Pulmonary artery endothelial cell (primary cell): ENCODE measurements at regions not wholly inside any gene's neighbourhood (a gene's known extent, or its start where the extent isn't known, plus 50 kb on each side); places are given as distances from the start of the nearest gene placed in this dataset.

Experiments used
- DNase-seq: peaks from one replicate; pipeline ENCODE4 v3.0.0-alpha.2; 2011; ENCODE audit warnings: low read depth, low spot score

GRCh38 chr13:73937441-73937840 lies 196.8 kb downstream of the KLF12 start:
- DNase-seq, result no peak

DNA sequence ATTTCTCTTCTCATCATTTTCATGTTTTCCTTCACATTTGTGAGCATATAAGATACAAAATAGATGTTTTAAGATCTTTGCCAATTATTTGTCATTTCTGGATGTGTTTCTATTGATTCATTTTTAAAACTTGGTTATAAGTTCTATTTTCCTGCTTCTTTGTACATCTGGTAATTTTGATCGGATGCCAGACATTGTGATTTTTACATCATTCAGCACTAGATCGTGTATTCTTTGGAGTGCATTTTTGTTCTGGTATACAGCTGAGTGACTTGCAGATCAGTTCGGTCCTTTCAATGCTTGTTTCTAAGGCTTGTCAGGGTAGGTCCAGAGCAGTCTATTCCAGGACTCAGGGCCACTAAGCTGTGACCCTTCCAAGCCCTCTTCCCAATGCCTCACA lies 198.2 kb downstream of the KLF12 start:
- peak; percentile 2 for DNase-seq

DNA sequence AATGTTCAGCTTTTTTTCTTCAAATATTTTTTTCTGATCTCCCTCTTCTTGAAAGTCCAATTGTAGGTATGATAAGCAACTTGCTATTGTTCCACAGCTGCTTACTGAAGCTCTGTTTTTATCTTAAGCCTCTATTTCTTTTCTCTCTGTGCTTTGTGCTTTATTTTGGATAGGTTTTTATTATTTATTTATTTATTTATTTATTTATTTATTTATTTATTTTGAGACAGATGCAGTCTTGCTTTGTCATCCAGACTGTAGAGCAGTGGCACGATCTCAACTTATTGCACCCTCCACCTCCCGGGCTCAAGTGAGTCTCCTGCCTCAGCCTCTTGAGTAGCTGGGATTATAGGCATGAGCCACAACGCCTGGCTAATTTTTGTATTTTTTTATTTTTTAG lies 199.4 kb downstream of the KLF12 start:
- no peak for DNase-seq

- no peak for DNase-seq
These were observed 200.0 kb downstream of the KLF12 start for GRCh38 chr13:73934215-73934641.

DNA sequence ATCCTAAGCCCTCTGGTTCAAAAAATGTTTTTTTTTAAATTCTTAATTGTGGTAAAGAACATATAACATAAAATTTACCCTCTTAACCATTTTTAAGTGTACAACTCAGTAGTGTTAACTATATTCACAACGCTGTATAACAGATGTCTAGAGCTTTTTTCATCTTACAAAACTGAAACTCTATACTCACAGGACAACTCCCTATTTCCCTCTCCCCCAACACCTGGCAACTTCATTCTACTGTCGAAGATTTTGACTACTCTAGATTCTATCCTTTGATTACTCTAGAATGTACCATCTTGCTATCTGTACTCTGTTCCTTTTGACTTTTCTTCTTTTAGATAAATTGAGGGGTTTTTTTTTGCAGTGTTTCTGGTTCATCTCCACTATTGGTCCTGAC lies 200.4 kb downstream of the KLF12 start:
- DNase-seq, result no peak

DNA sequence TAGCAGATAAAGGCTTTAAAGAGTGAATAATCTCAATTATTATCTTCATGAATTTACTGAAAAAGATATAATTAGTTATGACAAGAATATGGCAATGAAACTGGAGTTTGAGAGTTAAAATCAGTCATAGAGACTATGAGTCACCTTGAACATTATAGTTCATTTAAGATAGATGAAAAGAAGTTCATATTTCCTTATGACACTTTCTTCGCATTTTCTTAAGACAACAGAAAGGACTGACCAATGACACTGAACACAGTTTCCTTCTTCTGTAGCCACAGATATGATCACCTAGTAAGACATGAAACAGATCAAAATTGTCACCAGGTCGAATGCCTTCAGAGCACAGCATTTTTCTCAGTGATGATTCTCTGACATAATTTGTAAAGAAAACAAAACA lies 202.1 kb downstream of the KLF12 start:
- no peak for DNase-seq

DNA sequence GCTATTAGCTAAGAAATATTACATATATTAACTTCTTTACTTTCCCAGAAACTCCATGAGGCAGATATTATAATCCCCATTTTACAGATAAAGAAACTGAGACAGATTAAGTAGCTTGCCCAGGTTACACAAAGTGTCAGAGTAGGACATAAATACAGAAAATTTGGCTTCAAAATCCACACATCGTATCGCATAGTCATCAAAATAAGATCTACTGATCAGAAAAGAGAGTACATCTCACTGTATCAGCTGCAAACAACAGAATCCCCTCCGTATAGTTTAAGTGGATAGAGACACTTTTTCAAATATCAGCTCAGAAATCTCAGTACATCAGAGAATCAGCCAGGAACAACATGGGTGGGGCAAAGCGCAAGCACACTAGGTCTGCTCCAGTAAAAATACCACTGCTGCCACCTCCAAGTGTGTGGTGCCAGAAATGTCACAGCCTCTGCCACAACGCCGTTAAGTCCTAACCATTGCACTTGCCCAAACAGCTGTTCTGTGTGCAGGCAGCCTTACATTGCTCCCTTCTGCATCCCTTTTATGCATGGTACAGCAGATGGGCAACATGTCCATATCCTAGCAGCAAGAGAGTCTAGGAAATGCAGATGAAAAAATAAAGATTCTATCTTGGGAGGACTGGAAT lies 204.8 kb downstream of the KLF12 start:
- DNase-seq, result no peak

GRCh38 chr13:73924607-73925006 lies 209.6 kb downstream of the KLF12 start:
- DNase-seq, result no peak

GRCh38 chr13:73922493-73923393 lies 211.5 kb downstream of the KLF12 start:
- no peak for DNase-seq

- DNase-seq, result no peak
These were observed 215.5 kb downstream of the KLF12 start for GRCh38 chr13:73918691-73919090.

- no peak for DNase-seq
These were observed 220.3 kb downstream of the KLF12 start for GRCh38 chr13:73913751-73914518.

DNA sequence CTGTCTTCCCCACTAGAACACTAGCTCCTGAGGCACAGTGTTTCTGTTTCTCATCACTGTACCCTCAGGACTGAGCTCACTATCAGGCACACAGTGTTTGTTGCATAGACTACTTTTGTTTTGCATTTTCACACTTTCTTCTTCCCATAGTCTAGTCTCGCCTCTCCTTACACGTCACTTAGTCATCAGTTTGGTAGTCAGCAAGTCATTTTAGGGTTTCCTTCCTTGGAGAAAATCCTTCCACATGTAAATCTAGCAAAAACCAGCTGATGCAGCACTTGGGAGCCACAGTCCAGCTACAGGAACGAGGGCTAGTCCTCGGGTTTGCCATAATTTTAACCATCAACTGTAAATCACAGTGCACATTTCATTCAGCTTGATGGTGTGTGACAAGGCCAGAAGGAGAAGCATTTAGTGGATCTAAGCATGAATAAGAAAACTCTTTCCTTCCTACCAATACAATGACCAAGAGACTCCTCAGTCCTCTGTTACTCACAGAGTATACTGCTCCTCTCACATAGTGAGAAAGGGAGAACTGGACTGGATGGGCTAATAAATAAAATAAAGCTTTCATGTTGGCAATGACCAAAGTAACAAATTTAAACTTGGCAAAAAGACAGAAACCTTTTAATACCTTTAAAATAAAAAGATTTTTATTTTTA lies 221.0 kb downstream of the KLF12 start:
- DNase-seq, result no peak

DNA sequence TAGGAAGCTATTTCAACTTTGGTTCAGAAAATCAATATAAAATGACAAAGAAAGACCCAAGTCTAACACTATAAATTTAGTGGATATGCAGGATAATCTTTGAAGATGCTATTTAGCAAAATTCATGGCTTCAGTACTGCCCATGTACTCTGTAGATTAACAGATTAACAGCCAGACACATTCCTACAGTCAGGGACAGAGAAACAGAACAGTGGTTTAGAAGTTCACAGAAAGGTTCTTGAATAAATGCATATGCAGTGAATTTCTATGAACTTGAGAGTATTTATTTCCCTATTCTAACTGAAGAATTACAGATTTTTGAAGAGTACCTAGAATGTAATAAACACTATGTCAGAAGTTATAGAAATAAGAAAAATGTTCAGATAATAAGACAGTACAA lies 222.8 kb downstream of the KLF12 start:
- DNase-seq, result no peak

DNA sequence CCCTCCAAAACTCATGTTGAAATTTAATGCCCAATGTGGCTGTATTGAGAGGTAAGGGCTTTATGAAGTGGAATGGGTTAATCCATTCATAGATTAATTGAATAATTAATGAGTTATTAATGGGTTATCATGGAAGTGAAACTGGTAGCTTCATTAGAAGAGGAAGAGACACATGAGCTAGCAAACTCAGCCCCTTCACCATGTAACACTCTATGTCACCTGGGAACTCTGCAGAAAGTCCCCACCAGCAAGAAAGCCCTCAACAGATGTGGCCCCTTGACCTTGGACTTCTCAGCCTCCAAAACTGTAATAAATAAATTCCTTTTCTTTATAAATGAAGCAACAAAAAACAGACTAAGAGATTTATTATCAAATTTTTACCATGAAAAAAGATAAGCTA lies 223.5 kb downstream of the KLF12 start:
- no peak for DNase-seq

- DNase-seq, result no peak
These were observed 225.4 kb downstream of the KLF12 start for GRCh38 chr13:73908809-73909208.

DNA sequence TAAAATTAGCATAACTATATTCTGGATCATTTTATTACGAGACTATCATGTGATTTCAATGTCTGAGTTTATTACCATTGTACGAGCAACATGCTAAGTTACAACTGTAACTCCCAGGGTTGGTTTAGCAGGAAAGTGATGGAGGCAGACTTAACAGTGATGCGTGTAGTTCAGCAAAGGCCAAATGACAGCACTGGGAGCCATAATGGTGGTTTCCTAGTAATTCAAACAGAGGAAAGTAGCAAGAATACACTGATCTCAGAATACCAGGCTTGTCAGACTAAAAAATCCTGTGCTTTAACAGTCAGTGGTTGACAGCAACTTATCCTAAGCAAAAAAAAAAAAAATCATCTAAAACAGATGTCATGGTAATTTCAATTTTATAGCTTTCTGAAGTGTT lies 229.6 kb downstream of the KLF12 start:
- DNase-seq, result no peak

- no peak for DNase-seq
These were observed 230.6 kb downstream of the KLF12 start for GRCh38 chr13:73903561-73903960.

- DNase-seq, result no peak
These were observed 231.4 kb downstream of the KLF12 start for GRCh38 chr13:73902847-73903246.

- DNase-seq, result no peak
These were observed 231.9 kb downstream of the KLF12 start for GRCh38 chr13:73902296-73902695.

DNA sequence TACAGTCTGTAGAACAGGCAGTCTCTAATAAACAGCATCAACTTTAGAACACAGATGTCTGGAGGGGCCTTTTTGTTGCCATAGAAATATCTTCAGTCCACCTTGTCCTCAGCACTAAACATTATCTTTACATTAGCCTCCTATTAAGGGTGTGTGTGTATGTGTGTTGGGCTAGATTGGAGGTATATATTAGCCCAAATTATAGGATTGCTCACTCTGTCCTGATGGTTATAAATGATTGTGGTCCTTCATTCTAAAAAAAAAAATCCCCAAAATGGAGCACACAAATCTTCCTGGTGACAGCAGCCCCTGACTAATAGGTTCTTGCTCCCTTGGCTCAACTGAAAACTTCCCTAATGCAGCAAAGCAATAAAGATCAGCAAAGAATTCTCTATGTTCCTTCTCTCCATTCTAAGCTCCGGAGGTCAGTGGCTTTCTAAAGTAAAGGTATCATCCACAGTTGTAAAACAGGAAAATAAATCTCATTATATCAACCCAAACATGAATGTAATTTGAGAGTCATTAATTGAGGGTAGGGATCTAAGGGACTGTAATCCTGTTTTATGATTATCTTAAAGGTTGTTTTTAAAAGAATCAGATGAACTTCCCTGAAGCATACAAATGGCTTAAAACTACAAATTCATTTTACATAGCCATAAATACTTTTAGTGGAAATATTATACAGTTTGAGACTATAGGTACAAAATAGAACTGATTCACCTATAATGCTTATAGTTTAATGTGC lies 232.7 kb downstream of the KLF12 start:
- no peak for DNase-seq

- DNase-seq, result no peak
These were observed 233.6 kb downstream of the KLF12 start for GRCh38 chr13:73900591-73900990.
